ENCODE measurements at regions not wholly inside any gene's neighbourhood (a gene's known extent, or its start where the extent isn't known, plus 50 kb on each side); places are given as distances from the start of the nearest gene placed in this dataset.

DNA sequence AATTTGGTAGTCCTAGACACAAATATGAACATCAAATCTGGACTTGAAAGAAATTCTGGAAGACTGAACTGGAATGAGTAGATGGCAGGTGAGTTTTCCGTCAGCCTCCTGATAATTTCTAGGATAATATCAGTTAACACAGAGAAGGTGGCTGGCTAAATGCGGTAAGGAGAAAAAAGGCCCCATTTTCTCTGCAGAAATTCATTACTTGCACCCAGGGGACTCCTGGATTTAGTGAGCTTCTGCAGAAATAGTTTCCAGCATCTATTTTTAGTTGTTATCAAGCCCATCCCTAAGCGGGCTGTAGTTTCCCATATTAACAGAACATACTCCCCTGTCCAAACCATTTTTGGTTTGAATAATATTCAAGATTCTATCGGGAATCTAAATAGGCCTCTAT, 181.9 kb upstream of the TCERG1L start:
- Histone ChIP-seq H4K20me1 (replicated peaks; ENCODE audit: control insufficient read depth, extremely low read depth, insufficient read depth, low read length) (no peaks in the 10 kb centered on the region), H3K4me2 (ENCODE audit: insufficient read depth, low read length) (no peak overlapping the region), H3K36me3 (ENCODE audit: control insufficient read depth in 2 of 2, extremely low read depth in 1 of 2, insufficient read depth in 2 of 2, low read length in 2 of 2) (no peaks in the 10 kb centered on the region), H3K79me2 (ENCODE audit: control insufficient read depth, insufficient read depth, low read length) (no peaks in the 10 kb centered on the region), H3K27me3 (ENCODE audit: control insufficient read depth in 2 of 2, insufficient read depth in 2 of 2, low read length in 2 of 2) (no peaks in the 10 kb centered on the region), H3K4me3 (replicated peaks in 1 of 3; ENCODE audit: insufficient read depth in 1 of 3, low read depth in 1 of 3, low read length in 3 of 3) (no peak overlapping the region), H3K9me3 (replicated peaks; ENCODE audit: control insufficient read depth, insufficient read depth, low read length) (peaks cover 17% of the 10 kb centered on the region), H3K9me1 (replicated peaks; ENCODE audit: control insufficient read depth, extremely low read depth, insufficient read depth, low read length) (no peaks in the 10 kb centered on the region), H3K9ac (replicated peaks; ENCODE audit: extremely low read depth, insufficient read depth, low read length) (no peak overlapping the region), H3K4me1 (ENCODE audit: control insufficient read depth, extremely low read depth, insufficient read depth, low read length) (no peaks in the 10 kb centered on the region), H2AFZ (ENCODE audit: low read depth, low read length) (no peak overlapping the region), H3K27ac (ENCODE audit: insufficient read depth, low read depth, low read length) (no peak overlapping the region)
- TF ChIP-seq POLR2AphosphoS5 (IDR thresholded peaks at IDR 0.05; ENCODE audit: insufficient read depth, low read depth, low read length), result no peak
- no peak for TF ChIP-seq MYC (IDR thresholded peaks at IDR 0.05; ENCODE audit: low read depth, low read length)
- TF ChIP-seq JUN (IDR thresholded peaks at IDR 0.05; ENCODE audit: borderline replicate concordance, insufficient read depth, insufficient read length, low read depth), result no peak
- no peak for TF ChIP-seq POLR2A (IDR thresholded peaks at IDR 0.05; ENCODE audit: low read depth, low read length)
- no peak for TF ChIP-seq GATA2 (IDR thresholded peaks at IDR 0.05; ENCODE audit: insufficient read depth, insufficient read length, low read depth, low read length)
- TF ChIP-seq, protein P1, sequence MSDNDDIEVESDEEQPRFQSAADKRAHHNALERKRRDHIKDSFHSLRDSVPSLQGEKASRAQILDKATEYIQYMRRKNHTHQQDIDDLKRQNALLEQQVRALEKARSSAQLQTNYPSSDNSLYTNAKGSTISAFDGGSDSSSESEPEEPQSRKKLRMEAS (IDR thresholded peaks at IDR 0.05; ENCODE audit: insufficient read depth, insufficient read length), result no peak
- no peak for TF ChIP-seq EZH2 (IDR thresholded peaks at IDR 0.05; ENCODE audit: borderline replicate concordance, low read depth, low read length, severe bottlenecking)
- TF ChIP-seq, protein P2, sequence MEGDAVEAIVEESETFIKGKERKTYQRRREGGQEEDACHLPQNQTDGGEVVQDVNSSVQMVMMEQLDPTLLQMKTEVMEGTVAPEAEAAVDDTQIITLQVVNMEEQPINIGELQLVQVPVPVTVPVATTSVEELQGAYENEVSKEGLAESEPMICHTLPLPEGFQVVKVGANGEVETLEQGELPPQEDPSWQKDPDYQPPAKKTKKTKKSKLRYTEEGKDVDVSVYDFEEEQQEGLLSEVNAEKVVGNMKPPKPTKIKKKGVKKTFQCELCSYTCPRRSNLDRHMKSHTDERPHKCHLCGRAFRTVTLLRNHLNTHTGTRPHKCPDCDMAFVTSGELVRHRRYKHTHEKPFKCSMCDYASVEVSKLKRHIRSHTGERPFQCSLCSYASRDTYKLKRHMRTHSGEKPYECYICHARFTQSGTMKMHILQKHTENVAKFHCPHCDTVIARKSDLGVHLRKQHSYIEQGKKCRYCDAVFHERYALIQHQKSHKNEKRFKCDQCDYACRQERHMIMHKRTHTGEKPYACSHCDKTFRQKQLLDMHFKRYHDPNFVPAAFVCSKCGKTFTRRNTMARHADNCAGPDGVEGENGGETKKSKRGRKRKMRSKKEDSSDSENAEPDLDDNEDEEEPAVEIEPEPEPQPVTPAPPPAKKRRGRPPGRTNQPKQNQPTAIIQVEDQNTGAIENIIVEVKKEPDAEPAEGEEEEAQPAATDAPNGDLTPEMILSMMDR (IDR thresholded peaks at IDR 0.05; ENCODE audit: extremely low read depth in 1 of 2, insufficient read depth in 1 of 2, low read depth in 1 of 2, low read length in 2 of 2), result no peak
- no peak for TF ChIP-seq FOS (IDR thresholded peaks at IDR 0.05; ENCODE audit: borderline replicate concordance, insufficient read depth, low read length)
- intact Hi-C loops (cut with micrococcal nuclease), result no loop called here
- ChIA-PET POLR2A (no interaction called here), CTCF (no interaction called here)
- BruUV-seq (replicated peaks), result no TSS peak
- dilution Hi-C loops (cut with MboI; ENCODE audit: extremely low pct_ligation_motif_present, low sequenced_read_pairs), result no loop called here
- no peak for FAIRE-seq
- no peak for DNase-seq (ENCODE audit: low read depth, low spot score)
